Natural killer cell (primary cell): ENCODE measurements at regions not wholly inside any gene's neighbourhood (a gene's known extent, or its start where the extent isn't known, plus 50 kb on each side); places are given as distances from the start of the nearest gene placed in this dataset.

Experiments used
- ATAC-seq, 3 donors: fragments of 150-1000 bp in 2 of 3; fragments of 200-7000 bp in 1 of 3; cut with Tn5 transposase; 1 replicate in 1 of 3; 2 replicates in 2 of 3; pipeline ENCODE4 v1.10.0; 2021; ENCODE audit warnings: mild to moderate bottlenecking in 2 of 3, moderate library complexity in 2 of 3
- DNase-seq, 2 donors: peaks; one replicate each; pipeline versions ENCODE4 v3.0.0 to v3.0.0-alpha.2; 2013 to 2021; ENCODE audit warnings: mixed read lengths in 1 of 2
- H3K27ac ChIP-seq: one replicate; pipeline ENCODE4 v1.5.1; 2013; ENCODE audit warnings: mild to moderate bottlenecking, low read length
- H3K27me3 ChIP-seq: one replicate; pipeline ENCODE4 v1.6.1; 2013; ENCODE audit warnings: low read length; ENCODE audit not compliant: control insufficient read depth, insufficient read depth
- H3K36me3 ChIP-seq: one replicate; pipeline ENCODE4 v1.6.1; 2013; ENCODE audit warnings: low read length; ENCODE audit not compliant: control insufficient read depth, insufficient read depth
- H3K4me1 ChIP-seq: one replicate; pipeline ENCODE4 v1.6.1; 2013; ENCODE audit warnings: low read length; ENCODE audit not compliant: control insufficient read depth, insufficient read depth
- H3K4me3 ChIP-seq: one replicate; pipeline ENCODE4 v1.5.1; 2013; ENCODE audit warnings: low read length
- H3K9me3 ChIP-seq: one replicate; pipeline ENCODE4 v1.6.1; 2013; ENCODE audit warnings: low read length; ENCODE audit not compliant: control insufficient read depth, insufficient read depth
- H3K27ac Mint-ChIP-seq, 2 donors: one replicate each; pipeline ENCODE4 v1.8.0; 2022; ENCODE audit warnings: mild to moderate bottlenecking in 2 of 2, mixed read lengths in 2 of 2, moderate library complexity in 1 of 2
- H3K27me3 Mint-ChIP-seq, 2 donors: one replicate each; pipeline ENCODE4 v1.8.0; 2022; ENCODE audit warnings: low read depth in 2 of 2, mixed read lengths in 2 of 2
- H3K36me3 Mint-ChIP-seq: one replicate; pipeline ENCODE4 v1.8.0; 2022; ENCODE audit warnings: mixed read lengths
- H3K4me1 Mint-ChIP-seq, 2 donors: one replicate each; pipeline ENCODE4 v1.8.0; 2022; ENCODE audit warnings: mixed read lengths in 2 of 2
- H3K4me3 Mint-ChIP-seq: one replicate; pipeline ENCODE4 v1.8.0; 2022; ENCODE audit warnings: mild to moderate bottlenecking, moderate library complexity, mixed read lengths
- H3K9me3 Mint-ChIP-seq, 2 donors: one replicate each; pipeline ENCODE4 v1.8.0; 2022; ENCODE audit warnings: mixed read lengths in 2 of 2
- CTCF ChIP-seq: fragments of 200-600 bp; IDR thresholded peaks from one replicate; pipeline ENCODE4 v1.8.0; 2022; ENCODE audit warnings: antibody characterized with exemption
- WGBS: methylation state at CpG from one replicate; pipeline ENCODE4 v1.1.7; 2013; ENCODE audit warnings: missing lambda C conversion rate; ENCODE audit not compliant: insufficient coverage; 5-methylcytosine and 5-hydroxymethylcytosine counted together
- intact Hi-C: fragments of 100-400 bp; cut with micrococcal nuclease; formaldehyde crosslinking; loops from one replicate; pipeline ENCODE4 v1.14.2; 2022

GRCh38 chr6:137426007-137426689 is 68.0 kb downstream of the OLIG3 start:
- no peaks in the 10 kb centered on the region for H3K36me3 ChIP-seq
- TF ChIP-seq CTCF, result no peak
- 11% methylated on average over 2 of the region's 2 CpGs for WGBS
- no peak overlapping the region for H3K27ac ChIP-seq
- Mint-ChIP-seq H3K27ac (peak overlapping the region in 1 of 2 donors; percentile 72), H3K4me1 (peaks cover 22 to 29% of the 10 kb centered on the region in 2 donors), H3K9me3 (no peaks in the 10 kb centered on the region), H3K36me3 (no peaks in the 10 kb centered on the region), H3K4me3 (no peak overlapping the region), H3K27me3 (peaks cover 0 to 9% of the 10 kb centered on the region in 2 donors)
- H3K4me1 ChIP-seq, result peaks cover 4% of the 10 kb centered on the region
- ATAC-seq, result no peak
- intact Hi-C loops, result no loop called here
- no peaks in the 10 kb centered on the region for H3K27me3 ChIP-seq
- DNase-seq, result no peak
- no peak overlapping the region for H3K4me3 ChIP-seq
- H3K9me3 ChIP-seq, result no peaks in the 10 kb centered on the region

- peak overlapping the region; percentile 15 to 32 for H3K27ac Mint-ChIP-seq
- H3K9me3 Mint-ChIP-seq, result no peaks in the 10 kb centered on the region
- intact Hi-C loops, result no loop called here
- Histone ChIP-seq H3K36me3 (no peaks in the 10 kb centered on the region), H3K4me3 (no peak overlapping the region), H3K27me3 (no peaks in the 10 kb centered on the region), H3K27ac (no peak overlapping the region), H3K9me3 (no peaks in the 10 kb centered on the region), H3K4me1 (peaks cover 3% of the 10 kb centered on the region)
- no peaks in the 10 kb centered on the region for H3K36me3 Mint-ChIP-seq
- DNase-seq, result peak in 1 of 2 donors; percentile 18
- no peak overlapping the region for H3K4me3 Mint-ChIP-seq
- peaks cover 0 to 6% of the 10 kb centered on the region in 2 donors for H3K27me3 Mint-ChIP-seq
- ATAC-seq, result no peak
- 36% methylated on average over 3 of the region's 3 CpGs for WGBS
- H3K4me1 Mint-ChIP-seq, result peaks cover 22 to 29% of the 10 kb centered on the region in 2 donors
- TF ChIP-seq CTCF, result no peak
Observed at GRCh38 chr6:137424251-137424650, 69.9 kb downstream of the OLIG3 start.

GRCh38 chr6:137423451-137424168 is 70.6 kb downstream of the OLIG3 start:
- TF ChIP-seq CTCF, result no peak
- Histone ChIP-seq H3K27ac (no peak overlapping the region), H3K36me3 (no peaks in the 10 kb centered on the region), H3K9me3 (no peaks in the 10 kb centered on the region), H3K4me1 (peaks cover 3% of the 10 kb centered on the region), H3K4me3 (no peak overlapping the region), H3K27me3 (no peaks in the 10 kb centered on the region)
- Mint-ChIP-seq H3K4me3 (no peak overlapping the region), H3K27ac (peak overlapping the region in 1 of 2 donors; percentile 32), H3K4me1 (peaks cover 22 to 29% of the 10 kb centered on the region in 2 donors), H3K36me3 (no peaks in the 10 kb centered on the region), H3K27me3 (peaks cover 0 to 6% of the 10 kb centered on the region in 2 donors), H3K9me3 (no peaks in the 10 kb centered on the region)
- WGBS, result 85% methylated on average over 3 of the region's 3 CpGs
- ATAC-seq, result no peak
- DNase-seq, result no peak
- intact Hi-C loops, result no loop called here
